GM21515 (cell line): ENCODE measurements at regions not wholly inside any gene's neighbourhood (a gene's known extent, or its start where the extent isn't known, plus 50 kb on each side); places are given as distances from the start of the nearest gene placed in this dataset.
"Not testable (repeated sequence)": the region's sequence is repeated elsewhere in the genome, so short reads cannot be mapped to it uniquely, and the experiment has no call there.

Source experiments
- ATAC-seq: cut with Tn5 transposase; IDR thresholded peaks from one replicate; pipeline ENCODE4 v1.9.1; 2021; ENCODE audit not compliant: unreplicated experiment

DNA sequence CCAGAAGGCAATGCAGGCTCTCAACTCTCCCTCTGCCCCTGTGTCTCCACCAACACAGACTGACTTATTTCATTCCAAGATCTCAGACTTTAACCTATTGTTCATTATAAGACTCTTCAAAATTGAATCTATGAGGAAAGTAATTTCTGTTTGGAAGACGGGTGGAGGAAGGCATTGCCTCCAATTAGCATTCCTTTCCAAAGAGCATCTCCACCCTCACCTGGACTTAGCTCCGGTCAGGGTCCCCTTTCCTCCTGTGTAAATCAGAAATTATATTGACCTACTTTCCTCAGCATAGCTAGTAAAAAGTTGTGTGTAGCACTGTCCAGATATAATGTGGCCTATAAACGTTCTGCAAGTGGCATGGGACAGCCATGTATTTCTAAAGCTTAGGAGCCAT is 230.4 kb upstream of the ACVR2A start:
- no peak for ATAC-seq

DNA sequence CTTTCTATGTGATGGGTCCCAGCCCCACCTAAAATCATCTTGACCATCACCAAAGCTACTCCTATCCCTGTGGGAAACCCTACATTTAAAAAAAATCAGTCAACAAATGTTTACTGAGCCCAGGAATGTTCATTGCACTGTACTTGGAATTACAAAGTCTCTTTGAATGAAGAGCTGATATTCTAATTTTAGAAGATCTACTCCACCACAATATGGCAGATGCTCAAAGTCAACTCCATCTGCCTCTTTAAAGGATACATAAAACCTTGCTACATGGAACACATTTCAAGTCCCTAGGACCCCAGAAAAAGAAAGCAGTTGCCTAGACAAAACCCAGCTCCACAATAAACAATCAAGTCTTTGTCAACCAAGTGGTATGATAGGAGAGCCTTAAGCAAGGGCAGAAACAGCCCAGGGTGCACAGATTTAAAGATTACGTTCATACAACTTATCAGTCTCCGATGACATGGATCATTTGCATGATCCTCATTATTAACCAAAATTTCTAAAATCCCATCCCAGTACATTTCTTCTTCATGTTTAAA is 234.3 kb upstream of the ACVR2A start:
- ATAC-seq, result no peak

- ATAC-seq, result no peak
These were observed 235.5 kb upstream of the ACVR2A start for GRCh38 chr2:147609301-147609700.

DNA sequence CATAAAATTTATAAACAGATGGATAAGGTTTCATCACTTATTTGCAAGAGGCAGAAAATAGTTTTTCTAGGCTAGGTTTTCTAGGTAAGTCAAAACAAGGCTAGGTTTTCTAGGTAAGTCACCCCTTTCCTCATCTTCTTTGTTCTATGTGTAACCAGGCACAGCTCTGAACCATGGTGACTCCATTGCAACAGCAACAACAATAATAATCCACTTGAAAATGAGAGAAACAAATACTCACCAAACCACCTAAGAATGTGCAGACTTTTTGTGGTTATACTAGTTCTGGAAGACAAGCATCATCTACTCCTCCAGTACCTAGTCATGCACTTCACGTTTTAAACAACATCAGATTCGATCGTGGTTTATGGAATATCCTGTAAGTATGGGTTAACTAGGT is 237.4 kb upstream of the ACVR2A start:
- ATAC-seq, result no peak

- ATAC-seq, result no peak
These were observed 241.0 kb upstream of the ACVR2A start for GRCh38 chr2:147603876-147604275.

GRCh38 chr2:147603447-147603846 is 241.4 kb upstream of the ACVR2A start:
- ATAC-seq, result no peak

DNA sequence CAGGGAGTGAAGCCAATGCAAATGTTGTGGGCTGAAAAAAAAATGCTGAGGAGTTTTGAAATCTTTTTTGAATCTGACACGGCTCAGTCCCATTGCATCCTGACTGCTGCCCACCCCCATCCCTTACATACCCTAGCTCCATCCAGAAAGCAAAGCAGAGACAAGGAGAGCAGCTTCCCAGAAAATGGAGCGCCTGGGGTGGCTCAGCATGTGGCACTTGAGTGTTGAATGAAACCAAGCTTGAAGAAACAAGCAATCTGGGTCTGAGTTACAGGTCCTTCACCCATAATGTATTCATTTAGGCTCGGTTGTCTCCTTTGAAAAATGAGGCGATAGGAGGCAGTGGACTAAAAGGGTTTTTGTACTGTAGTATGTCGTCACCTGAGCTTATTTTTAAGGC is 244.2 kb upstream of the ACVR2A start:
- ATAC-seq, result no peak

DNA sequence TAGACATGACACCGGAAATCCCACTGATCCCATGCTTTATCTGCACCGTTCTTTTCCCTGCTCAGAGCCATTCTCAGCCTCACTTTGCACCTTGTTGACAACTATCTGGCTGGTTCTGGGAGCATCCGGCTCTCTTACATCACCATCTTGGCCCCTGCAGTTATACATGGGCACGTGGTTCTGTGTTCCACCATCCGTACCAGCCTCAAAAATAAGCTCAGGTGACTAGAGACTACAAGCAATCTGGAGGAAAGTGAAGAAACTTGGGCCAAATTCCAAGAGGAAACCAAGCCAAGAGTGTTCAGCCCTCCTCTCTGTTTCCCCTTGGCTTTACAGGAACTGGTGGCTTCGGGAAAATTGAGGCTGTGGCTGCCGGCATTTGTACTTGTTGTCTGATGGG is 244.6 kb upstream of the ACVR2A start:
- no peak for ATAC-seq

DNA sequence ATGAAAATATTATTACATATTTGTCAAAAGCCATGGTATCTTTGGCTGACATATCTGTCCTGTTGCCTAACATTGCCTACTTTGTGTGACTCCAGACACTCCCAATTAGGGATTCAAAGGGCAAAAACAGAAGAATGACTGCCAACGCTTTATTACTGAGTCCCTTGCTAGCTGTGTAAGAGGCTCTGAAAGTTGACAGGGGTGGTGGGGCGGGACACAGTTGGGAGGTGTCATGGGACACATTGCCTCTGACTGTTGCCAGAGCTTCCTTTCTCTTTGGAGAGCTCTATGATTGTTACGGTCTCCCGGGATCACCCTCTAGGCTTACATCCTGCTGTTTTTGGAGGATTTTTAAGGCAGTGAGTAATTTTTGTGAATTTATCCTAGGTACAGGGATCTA is 249.6 kb upstream of the ACVR2A start:
- no peak for ATAC-seq

DNA sequence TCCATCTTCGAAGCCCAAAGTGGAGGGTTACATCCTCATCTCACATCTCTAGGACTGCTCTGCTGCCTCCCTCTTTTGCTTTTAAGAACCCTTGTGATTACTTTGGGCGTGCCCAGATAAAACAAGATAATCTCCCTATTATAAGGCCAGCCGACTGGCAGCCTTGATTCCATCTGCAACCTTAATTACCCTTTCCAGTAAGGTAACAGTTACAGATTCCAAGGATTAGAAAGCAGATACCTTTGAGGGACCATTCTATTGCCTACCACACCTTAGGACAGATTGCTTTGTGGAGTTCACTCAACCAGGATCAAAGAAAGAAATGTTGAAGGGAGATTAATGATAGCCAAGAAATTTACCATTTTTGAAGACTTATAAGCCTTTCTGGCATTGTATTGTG is 250.8 kb upstream of the ACVR2A start:
- ATAC-seq, result no peak

DNA sequence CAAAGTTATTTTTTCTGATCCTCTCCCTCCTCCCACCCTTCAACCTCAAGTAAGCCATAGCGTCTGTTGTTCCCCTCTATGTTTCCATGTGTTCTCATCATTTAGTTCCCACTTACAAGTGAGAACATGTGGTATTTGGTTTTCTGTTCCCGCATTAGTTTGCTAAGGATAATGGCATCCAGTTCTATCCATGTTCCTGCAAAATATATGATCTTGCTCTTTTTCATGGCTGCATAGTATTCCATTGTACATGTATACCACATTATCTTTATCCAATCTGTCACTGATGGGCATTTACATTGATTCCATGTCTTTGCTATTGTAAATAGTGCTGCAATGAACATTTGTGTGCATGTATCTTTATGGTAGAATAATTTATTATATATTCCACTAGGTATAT is 252.0 kb upstream of the ACVR2A start:
- not testable (repeated sequence) for ATAC-seq

DNA sequence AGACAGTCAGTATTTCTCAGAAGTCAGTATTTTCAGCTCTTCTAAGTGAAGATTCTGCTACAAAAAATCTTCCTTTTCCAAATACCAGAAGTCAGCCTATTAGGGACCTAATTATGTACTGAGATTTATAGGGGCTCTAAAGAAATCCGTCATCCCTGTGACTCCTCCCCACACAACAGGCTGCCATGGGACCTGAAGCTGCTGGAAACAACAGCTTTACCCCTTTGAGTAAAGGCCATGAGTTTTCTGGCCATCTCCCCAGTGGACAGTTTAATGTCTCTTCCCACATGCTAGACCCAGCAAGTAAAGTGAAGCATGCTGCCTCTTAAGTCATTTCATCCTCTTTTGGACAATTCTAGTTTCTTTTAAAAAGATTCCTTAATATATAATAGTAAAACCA is 255.7 kb upstream of the ACVR2A start:
- no peak for ATAC-seq

GRCh38 chr2:147588191-147588590 is 256.6 kb upstream of the ACVR2A start:
- ATAC-seq, result no peak

GRCh38 chr2:147578529-147578928 is 266.3 kb upstream of the ACVR2A start:
- no peak for ATAC-seq

DNA sequence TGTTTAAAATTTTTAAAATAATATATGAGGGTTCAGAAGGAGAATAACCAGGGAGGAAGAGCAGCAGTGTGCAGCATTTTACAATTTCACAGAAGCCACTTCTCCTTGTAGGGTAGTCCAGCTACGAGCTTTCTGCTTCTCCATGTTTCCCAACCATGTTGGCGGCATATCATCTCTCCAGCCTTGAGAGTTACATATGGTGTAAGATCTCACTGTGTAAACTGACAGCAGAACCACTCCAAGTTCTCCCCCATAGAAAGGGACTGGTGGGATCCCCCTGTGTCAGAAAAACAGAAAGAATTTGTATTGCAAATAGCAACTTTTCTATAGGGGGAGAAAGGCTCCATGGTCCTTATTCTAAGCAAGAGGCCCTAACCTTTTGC is 266.8 kb upstream of the ACVR2A start:
- no peak for ATAC-seq

DNA sequence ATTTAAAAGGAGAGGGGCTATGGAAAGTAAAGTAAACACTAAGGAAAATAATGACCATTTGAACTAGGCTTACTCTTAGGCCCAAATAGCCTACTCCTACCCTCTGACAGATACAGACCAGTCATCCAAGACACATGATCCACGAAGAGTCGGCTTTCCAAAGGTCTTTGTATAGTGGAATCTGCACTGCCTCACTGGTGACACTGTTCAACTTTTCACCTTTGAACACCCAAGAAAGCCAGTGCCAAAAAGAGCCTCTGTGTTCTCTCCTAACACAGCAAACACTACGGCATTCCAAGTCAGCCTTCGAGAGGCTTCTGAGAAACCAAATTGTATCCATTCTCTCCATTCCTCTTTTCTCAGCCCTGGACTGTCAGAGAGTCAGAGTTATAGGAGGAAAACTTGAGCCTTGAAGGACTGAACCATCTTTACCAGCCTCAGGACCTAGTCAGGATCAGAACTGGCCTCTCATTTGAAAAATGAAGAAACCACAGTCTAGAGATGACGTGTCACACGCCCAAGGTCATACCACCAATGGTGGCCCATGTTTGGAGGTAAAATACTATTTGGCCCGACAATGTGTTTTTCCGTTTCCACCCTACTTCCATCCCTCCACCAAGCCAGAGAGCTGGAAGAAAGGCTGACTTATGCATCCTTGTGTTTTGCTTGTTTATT is 267.4 kb upstream of the ACVR2A start:
- no peak for ATAC-seq

DNA sequence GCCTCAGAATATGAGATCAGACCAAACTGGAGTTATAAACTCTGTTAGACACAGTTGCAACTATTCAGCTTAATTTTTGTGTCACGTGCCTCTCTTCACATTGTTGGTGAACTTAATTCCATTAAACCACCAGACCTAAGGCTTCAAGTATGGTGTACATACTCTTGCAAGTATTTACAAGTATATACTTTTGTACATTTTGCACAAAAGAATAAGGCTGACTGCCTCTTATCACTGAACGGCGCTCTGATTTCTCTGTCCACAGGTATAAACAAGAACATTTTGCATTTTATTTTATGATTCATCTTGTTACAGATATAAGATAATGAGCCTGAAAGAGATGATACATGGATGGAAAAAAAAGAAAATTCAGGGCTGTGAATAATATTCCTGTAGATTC is 269.7 kb upstream of the ACVR2A start:
- no peak for ATAC-seq

DNA sequence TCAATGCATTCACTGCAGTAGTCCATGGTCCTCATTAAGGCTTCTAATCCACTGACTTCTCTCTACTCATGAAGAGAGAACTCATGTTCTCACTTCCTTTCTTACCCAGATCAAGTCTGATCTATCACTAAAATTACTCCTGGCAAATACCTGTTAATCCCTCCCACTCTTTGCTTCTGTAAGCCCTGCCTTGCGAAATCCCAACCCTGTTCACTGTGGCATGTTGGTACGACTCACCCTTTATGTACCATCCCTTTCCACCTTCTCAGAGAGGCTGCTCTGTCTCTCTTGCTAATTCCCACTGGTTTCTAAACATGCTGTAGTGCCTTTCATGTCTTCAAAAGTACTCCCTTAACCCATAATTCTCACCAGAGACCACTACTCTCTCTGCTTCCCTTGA is 272.2 kb upstream of the ACVR2A start:
- no peak for ATAC-seq

DNA sequence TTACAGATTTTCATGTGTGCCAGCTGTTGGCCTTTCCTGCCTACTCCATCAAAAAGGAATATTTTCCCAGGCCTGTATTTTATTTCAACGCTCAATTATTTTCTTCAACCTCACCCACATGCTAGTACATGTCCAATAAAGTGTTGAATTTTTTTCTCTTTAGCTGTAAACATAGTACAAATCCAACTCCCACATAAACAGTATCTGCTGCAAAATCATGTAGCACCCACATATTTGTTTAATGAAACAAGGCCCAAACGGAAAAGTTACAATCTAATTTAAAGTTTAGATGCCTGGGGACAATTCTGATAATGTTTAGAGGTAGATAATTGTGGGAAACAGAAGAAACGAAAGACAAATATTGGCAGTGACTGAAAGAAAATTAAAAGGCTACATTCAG is 275.4 kb upstream of the ACVR2A start:
- no peak for ATAC-seq

- ATAC-seq, result no peak
These were observed 276.7 kb upstream of the ACVR2A start for GRCh38 chr2:147568109-147568508.

- no peak for ATAC-seq
These were observed 277.7 kb upstream of the ACVR2A start for GRCh38 chr2:147567136-147567535.

GRCh38 chr2:147560810-147561535 is 283.9 kb upstream of the ACVR2A start:
- ATAC-seq, result no peak
